ENCODE measurements at regions not wholly inside any gene's neighbourhood (a gene's known extent, or its start where the extent isn't known, plus 50 kb on each side); places are given as distances from the start of the nearest gene placed in this dataset.
A peak's percentile ranks its signal among the peaks of the same experiment; 100 is the strongest.

DNA sequence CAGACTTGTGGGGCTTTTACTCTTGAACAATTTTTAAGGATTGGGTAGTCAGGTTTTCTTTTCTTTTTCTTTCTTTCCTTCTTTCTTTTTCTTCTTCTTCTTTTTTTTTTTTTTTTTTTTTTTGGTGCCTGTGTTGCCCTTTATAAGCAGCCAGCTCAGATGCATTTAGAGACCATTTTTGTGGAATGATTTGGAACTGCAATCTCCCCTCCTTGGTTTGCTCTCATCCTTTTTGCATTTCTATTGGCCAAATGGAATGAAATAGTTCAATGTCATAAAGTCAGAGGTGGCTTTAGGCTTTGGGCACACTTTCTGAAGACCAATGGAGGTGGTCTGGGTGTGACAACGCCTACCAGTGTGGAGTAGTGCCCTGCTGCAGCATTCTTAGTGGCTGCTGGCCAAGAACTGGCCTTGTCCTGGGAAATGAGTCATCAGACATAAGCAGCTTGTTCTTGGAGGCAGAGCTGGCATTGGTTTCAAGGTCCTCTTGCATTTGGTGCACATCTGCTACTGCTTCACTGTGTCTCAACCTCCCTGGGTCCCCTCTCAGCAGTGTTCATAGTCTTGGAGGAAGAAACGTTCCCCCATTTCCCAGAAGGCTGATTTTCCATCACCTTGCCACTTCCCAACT lies 84.5 kb downstream of the CT47B1 start:
- Histone ChIP-seq H3K9me2 (replicated peaks; ENCODE audit: low read depth, low read length) (no peaks in the 10 kb centered on the region), H3K9ac (ENCODE audit: low read depth, low read length, poor library complexity, severe bottlenecking) (no peak overlapping the region), H4K20me1 (ENCODE audit: insufficient read depth, low read length, poor library complexity, severe bottlenecking) (no peaks in the 10 kb centered on the region), H2AFZ (ENCODE audit: low read length) (peak overlapping the region; percentile 87), H3K4me1 (ENCODE audit: insufficient read depth, low read length, poor library complexity, severe bottlenecking) (peaks cover 7% of the 10 kb centered on the region), H3K27me3 (ENCODE audit: insufficient read depth, low read length, poor library complexity, severe bottlenecking) (no peaks in the 10 kb centered on the region), H3K79me2 (ENCODE audit: insufficient read depth, low read length) (no peaks in the 10 kb centered on the region), H3K4me3 (ENCODE audit: low read length, poor library complexity, severe bottlenecking) (peak overlapping the region; percentile 65), H3F3A (ENCODE audit: low read depth) (no peaks in the 10 kb centered on the region), H3K36me3 (ENCODE audit: insufficient read depth, low read length) (no peaks in the 10 kb centered on the region), H3K9me3 (ENCODE audit: insufficient read depth, low read depth, low read length) (no peaks in the 10 kb centered on the region), H3K4me2 (ENCODE audit: low read depth, low read length, poor library complexity, severe bottlenecking) (peak overlapping the region; percentile 66)
- TF ChIP-seq, protein P1, sequence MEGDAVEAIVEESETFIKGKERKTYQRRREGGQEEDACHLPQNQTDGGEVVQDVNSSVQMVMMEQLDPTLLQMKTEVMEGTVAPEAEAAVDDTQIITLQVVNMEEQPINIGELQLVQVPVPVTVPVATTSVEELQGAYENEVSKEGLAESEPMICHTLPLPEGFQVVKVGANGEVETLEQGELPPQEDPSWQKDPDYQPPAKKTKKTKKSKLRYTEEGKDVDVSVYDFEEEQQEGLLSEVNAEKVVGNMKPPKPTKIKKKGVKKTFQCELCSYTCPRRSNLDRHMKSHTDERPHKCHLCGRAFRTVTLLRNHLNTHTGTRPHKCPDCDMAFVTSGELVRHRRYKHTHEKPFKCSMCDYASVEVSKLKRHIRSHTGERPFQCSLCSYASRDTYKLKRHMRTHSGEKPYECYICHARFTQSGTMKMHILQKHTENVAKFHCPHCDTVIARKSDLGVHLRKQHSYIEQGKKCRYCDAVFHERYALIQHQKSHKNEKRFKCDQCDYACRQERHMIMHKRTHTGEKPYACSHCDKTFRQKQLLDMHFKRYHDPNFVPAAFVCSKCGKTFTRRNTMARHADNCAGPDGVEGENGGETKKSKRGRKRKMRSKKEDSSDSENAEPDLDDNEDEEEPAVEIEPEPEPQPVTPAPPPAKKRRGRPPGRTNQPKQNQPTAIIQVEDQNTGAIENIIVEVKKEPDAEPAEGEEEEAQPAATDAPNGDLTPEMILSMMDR (conservative IDR thresholded peaks at IDR 0.05; ENCODE audit: low read length) = no peak
- no peak for TF ChIP-seq EZH2phosphoT487 (IDR thresholded peaks at IDR 0.05; ENCODE audit: borderline replicate concordance)

DNA sequence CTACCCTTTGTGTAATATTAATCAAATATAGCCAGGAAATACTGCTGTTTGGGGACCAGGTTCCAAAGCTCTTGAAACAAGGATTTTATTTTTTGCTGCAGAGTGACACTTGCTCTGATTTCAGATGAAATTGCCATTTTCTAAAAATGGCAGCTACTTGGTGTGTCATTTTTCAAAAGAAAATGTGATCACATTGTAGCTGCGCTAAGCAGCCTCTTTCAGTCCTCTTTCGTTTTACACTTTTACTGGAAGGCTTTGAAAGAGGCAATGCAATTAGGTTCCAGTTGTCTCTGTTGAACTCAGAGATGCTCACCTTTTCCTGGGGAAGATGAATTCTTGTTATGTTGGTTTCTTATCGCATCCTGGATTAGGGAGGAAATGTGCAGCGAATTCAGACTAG lies 85.1 kb downstream of the CT47B1 start:
- TF ChIP-seq, protein P1 (conservative IDR thresholded peaks at IDR 0.05; ENCODE audit: low read length) = no peak
- TF ChIP-seq EZH2phosphoT487 (IDR thresholded peaks at IDR 0.05; ENCODE audit: borderline replicate concordance) = no peak
- Histone ChIP-seq H4K20me1 (ENCODE audit: insufficient read depth, low read length, poor library complexity, severe bottlenecking) (no peaks in the 10 kb centered on the region), H3K79me2 (ENCODE audit: insufficient read depth, low read length) (no peaks in the 10 kb centered on the region), H3F3A (ENCODE audit: low read depth) (no peaks in the 10 kb centered on the region), H3K9me3 (ENCODE audit: insufficient read depth, low read depth, low read length) (no peaks in the 10 kb centered on the region), H3K9me2 (replicated peaks; ENCODE audit: low read depth, low read length) (no peaks in the 10 kb centered on the region), H3K9ac (ENCODE audit: low read depth, low read length, poor library complexity, severe bottlenecking) (no peak overlapping the region), H3K36me3 (ENCODE audit: insufficient read depth, low read length) (no peaks in the 10 kb centered on the region), H3K27me3 (ENCODE audit: insufficient read depth, low read length, poor library complexity, severe bottlenecking) (no peaks in the 10 kb centered on the region), H3K4me1 (ENCODE audit: insufficient read depth, low read length, poor library complexity, severe bottlenecking) (peaks cover 7% of the 10 kb centered on the region), H3K4me2 (ENCODE audit: low read depth, low read length, poor library complexity, severe bottlenecking) (peak overlapping the region; percentile 66), H3K4me3 (ENCODE audit: low read length, poor library complexity, severe bottlenecking) (peak overlapping the region; percentile 65), H2AFZ (ENCODE audit: low read length) (peak overlapping the region; percentile 87)

DNA sequence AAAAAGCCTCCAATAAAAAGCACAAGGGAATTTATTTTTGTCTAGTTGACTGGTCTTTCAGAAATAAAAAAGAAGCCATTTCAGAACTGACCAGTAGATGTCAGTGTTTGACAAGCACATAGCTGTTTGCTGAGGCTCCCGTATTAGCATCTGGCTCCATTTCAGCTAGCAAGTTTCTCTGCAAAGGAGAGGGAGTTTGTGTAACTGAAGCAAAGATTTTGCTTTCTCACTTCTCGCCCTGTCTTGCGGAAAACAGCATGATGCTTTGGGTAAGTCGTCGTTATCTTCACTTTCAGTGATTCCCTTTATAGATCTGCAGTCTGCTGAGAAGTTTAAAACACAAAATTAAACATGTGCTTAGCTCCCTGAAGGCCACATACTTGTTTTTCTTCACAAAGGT lies 85.5 kb downstream of the CT47B1 start:
- H3K4me2 ChIP-seq (ENCODE audit: low read depth, low read length, poor library complexity, severe bottlenecking) = peak overlapping the region; percentile 66
- peaks cover 7% of the 10 kb centered on the region for H3K4me1 ChIP-seq (ENCODE audit: insufficient read depth, low read length, poor library complexity, severe bottlenecking)
- H3K79me2 ChIP-seq (ENCODE audit: insufficient read depth, low read length) = no peaks in the 10 kb centered on the region
- TF ChIP-seq, protein P1 (conservative IDR thresholded peaks at IDR 0.05; ENCODE audit: low read length) = peak; percentile 63
- no peak for TF ChIP-seq EZH2phosphoT487 (IDR thresholded peaks at IDR 0.05; ENCODE audit: borderline replicate concordance)
- H3K4me3 ChIP-seq (ENCODE audit: low read length, poor library complexity, severe bottlenecking) = peak overlapping the region; percentile 65
- H3K9me3 ChIP-seq (ENCODE audit: insufficient read depth, low read depth, low read length) = no peaks in the 10 kb centered on the region
- H3F3A ChIP-seq (ENCODE audit: low read depth) = no peaks in the 10 kb centered on the region
- H3K9ac ChIP-seq (ENCODE audit: low read depth, low read length, poor library complexity, severe bottlenecking) = no peak overlapping the region
- peak overlapping the region; percentile 87 for H2AFZ ChIP-seq (ENCODE audit: low read length)
- no peaks in the 10 kb centered on the region for H3K9me2 ChIP-seq (replicated peaks; ENCODE audit: low read depth, low read length)
- no peaks in the 10 kb centered on the region for H3K27me3 ChIP-seq (ENCODE audit: insufficient read depth, low read length, poor library complexity, severe bottlenecking)
- H3K36me3 ChIP-seq (ENCODE audit: insufficient read depth, low read length) = no peaks in the 10 kb centered on the region
- H4K20me1 ChIP-seq (ENCODE audit: insufficient read depth, low read length, poor library complexity, severe bottlenecking) = no peaks in the 10 kb centered on the region

All from Loucy (cell line).